ENCODE measurements at regions not wholly inside any gene's neighbourhood (a gene's known extent, or its start where the extent isn't known, plus 50 kb on each side); places are given as distances from the start of the nearest gene placed in this dataset.

DNA sequence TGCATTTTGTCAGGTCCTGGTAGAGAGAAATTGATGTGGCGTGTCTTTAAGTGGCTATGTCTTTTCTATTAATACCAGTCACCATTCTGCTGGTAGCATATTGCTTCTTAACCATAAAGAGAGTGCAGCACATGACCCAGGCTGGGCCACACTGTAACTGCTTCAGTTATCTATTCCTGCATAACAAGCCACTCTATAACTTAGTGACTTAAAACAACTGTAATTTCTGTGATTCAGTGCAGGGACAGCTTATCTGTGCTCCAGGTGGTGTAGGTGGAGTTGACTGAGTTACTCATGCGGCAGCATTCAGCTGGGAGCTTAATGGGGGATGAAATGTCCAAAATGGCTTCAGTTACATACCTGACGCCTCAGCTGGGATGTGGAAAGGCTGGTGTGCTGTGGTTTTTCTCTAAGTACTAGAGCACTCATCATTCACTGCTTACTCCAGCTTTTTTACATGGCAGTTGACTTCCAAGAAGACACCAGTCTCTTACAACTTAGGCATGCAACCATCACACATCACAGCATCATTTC is 742.4 kb downstream of the SATB2 start:
- TF ChIP-seq, protein P1, sequence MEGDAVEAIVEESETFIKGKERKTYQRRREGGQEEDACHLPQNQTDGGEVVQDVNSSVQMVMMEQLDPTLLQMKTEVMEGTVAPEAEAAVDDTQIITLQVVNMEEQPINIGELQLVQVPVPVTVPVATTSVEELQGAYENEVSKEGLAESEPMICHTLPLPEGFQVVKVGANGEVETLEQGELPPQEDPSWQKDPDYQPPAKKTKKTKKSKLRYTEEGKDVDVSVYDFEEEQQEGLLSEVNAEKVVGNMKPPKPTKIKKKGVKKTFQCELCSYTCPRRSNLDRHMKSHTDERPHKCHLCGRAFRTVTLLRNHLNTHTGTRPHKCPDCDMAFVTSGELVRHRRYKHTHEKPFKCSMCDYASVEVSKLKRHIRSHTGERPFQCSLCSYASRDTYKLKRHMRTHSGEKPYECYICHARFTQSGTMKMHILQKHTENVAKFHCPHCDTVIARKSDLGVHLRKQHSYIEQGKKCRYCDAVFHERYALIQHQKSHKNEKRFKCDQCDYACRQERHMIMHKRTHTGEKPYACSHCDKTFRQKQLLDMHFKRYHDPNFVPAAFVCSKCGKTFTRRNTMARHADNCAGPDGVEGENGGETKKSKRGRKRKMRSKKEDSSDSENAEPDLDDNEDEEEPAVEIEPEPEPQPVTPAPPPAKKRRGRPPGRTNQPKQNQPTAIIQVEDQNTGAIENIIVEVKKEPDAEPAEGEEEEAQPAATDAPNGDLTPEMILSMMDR (IDR thresholded peaks at IDR 0.05; ENCODE audit: extremely low read depth in 1 of 2, insufficient read depth in 1 of 2, low read depth in 1 of 2, low read length in 2 of 2), result no peak
- no peak for TF ChIP-seq EZH2 (IDR thresholded peaks at IDR 0.05; ENCODE audit: borderline replicate concordance, low read depth, low read length, severe bottlenecking)
